Right lobe of liver (tissue), 6 donors: ENCODE measurements at regions not wholly inside any gene's neighbourhood (a gene's known extent, or its start where the extent isn't known, plus 50 kb on each side); places are given as distances from the start of the nearest gene placed in this dataset.

Experiments
- ATAC-seq, 4 donors: fragments of 200-7000 bp; cut with Tn5 transposase; one replicate each; pipeline ENCODE4 v1.9.1; 2020; ENCODE audit warnings: mild to moderate bottlenecking in 4 of 4, moderate library complexity in 4 of 4
- DNase-seq, 3 donors: peaks; one replicate each; pipeline ENCODE4 v3.0.0-alpha.2; 2020
- H3K27ac ChIP-seq, 3 donors: fragments of 200-600 bp; one replicate each; pipeline ENCODE4 v1.8.0; 2022
- H3K27me3 ChIP-seq, 2 donors: fragments of 200-600 bp; one replicate each; pipeline ENCODE4 v1.8.0; 2022
- H3K36me3 ChIP-seq, 4 donors: fragments of 200-600 bp; sonication (generic) in 1 of 4; one replicate each; pipeline versions ENCODE4 v1.5.1 to v1.8.0; 2017 to 2022; ENCODE audit warnings: control low read depth in 1 of 4
- H3K4me1 ChIP-seq, 4 donors: fragments of 200-600 bp; sonication (generic) in 1 of 4; one replicate each; pipeline versions ENCODE4 v1.5.1 to v1.8.0; 2017 to 2022; ENCODE audit warnings: control low read depth in 1 of 4
- H3K4me3 ChIP-seq, 3 donors: fragments of 200-600 bp; one replicate each; pipeline ENCODE4 v1.8.0; 2022
- H3K9me3 ChIP-seq, 4 donors: fragments of 200-600 bp; sonication (generic) in 1 of 4; one replicate each; pipeline versions ENCODE4 v1.5.1 to v1.8.0; 2017 to 2022; ENCODE audit warnings: control low read depth in 1 of 4
- POLR2A ChIP-seq: fragments of 450-650 bp; IDR thresholded peaks from one replicate; pipeline ENCODE4 v1.6.1; 2017; ENCODE audit warnings: antibody characterized with exemption, mild to moderate bottlenecking
- WGBS: methylation state at CpG from one replicate; pipeline ENCODE4 v1.1.6; 2018; ENCODE audit warnings: low coverage, low lambda C conversion rate; ENCODE audit not compliant: insufficient coverage; ENCODE audit errors: missing lambda C conversion rate; 5-methylcytosine and 5-hydroxymethylcytosine counted together
- intact Hi-C, 2 donors: fragments of 100-400 bp; cut with DNase I; formaldehyde crosslinking; loops; one replicate each; pipeline versions ENCODE4 v1.11.2 to v1.14.1; 2022
- TF ChIP-seq, protein P1 (sequence below), 4 donors: fragments of 200-600 bp in 3 of 4; fragments of 450-650 bp in 1 of 4; IDR thresholded peaks; one replicate each; pipeline versions ENCODE4 v1.5.1 to v1.8.0; 2016 to 2022; ENCODE audit warnings: antibody characterized with exemption in 4 of 4, mild to moderate bottlenecking in 2 of 4
- donor health status: DM: no; HTN: yes; CAD: no.
- donor health status: DM: no; HTN: no; CAD: no.
- donor health status: DM: no; HTN: no; CAD: no.
- donor health status: DM: no; HTN: yes; CAD: no.
- donor health status: DM: no; HTN: yes; CAD: no.

DNA sequence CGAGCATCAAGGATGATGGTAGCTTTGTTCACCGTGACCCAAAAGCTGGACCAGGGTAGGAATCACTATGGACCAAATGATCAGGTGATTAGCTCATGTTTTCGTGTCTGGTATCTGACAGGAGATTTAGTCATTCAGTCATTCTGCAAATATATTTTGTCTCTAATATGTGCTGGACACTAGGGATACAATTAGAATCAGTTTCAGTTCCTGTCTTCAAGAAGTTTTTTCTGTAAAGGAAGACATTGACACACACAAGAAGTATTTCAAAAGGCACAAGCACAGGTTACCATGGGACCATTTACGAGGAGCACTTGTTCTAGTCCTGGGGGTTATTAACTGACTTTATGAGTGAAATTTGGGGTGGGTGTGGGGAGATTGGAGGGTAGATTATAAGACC, 244.9 kb downstream of the HIVEP2 start:
- TF ChIP-seq, protein P1, sequence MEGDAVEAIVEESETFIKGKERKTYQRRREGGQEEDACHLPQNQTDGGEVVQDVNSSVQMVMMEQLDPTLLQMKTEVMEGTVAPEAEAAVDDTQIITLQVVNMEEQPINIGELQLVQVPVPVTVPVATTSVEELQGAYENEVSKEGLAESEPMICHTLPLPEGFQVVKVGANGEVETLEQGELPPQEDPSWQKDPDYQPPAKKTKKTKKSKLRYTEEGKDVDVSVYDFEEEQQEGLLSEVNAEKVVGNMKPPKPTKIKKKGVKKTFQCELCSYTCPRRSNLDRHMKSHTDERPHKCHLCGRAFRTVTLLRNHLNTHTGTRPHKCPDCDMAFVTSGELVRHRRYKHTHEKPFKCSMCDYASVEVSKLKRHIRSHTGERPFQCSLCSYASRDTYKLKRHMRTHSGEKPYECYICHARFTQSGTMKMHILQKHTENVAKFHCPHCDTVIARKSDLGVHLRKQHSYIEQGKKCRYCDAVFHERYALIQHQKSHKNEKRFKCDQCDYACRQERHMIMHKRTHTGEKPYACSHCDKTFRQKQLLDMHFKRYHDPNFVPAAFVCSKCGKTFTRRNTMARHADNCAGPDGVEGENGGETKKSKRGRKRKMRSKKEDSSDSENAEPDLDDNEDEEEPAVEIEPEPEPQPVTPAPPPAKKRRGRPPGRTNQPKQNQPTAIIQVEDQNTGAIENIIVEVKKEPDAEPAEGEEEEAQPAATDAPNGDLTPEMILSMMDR (IDR thresholded peaks at IDR 0.05), result no peak
- TF ChIP-seq POLR2A, result no peak
- ATAC-seq (no peak), DNase-seq (no peak)
- intact Hi-C loops, result loop anchor here in 1 of 2 donors (10.0 kb wide), 1 partner anchor 195 kb away; no protein-coding TSS in a partner anchor
- no peaks in the 10 kb centered on the region for H3K36me3 ChIP-seq
- no peak overlapping the region for H3K27ac ChIP-seq
- peaks cover 0 to 18% (median 0%) of the 10 kb centered on the region in 4 donors for H3K4me1 ChIP-seq
- no peak overlapping the region for H3K4me3 ChIP-seq
- no peaks in the 10 kb centered on the region for H3K27me3 ChIP-seq
- 61% methylated on average over 4 of the region's 4 CpGs for WGBS
- no peaks in the 10 kb centered on the region for H3K9me3 ChIP-seq

DNA sequence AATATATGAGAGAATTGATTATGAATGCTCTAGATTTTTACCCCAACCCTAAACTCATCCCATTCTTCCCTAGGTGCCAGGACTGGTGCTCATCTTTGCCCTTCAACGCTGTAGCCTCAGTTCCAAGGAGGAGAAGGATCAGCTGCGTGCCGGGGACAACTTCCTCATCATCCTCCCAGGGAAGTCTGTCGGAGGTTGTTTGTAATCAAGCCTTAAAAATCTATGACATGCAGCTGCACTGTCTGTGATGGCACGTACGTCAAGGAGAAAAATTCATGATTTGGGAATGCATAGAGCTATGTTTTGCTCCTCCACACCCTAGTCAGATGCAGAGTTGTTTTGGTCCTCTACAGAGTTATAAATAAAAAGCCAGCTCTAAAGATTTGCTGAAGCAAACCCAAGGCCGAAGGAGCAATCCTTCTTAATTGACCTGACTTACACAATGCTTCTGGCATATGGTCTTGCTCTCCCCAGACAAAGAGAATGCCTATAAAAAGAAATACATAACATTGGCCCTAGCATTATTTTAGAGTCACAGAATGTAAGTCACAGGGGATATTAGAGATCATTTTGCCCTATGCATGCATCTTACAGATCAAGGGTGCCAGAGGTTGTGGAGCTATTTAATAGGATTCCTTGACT, 244.2 kb downstream of the HIVEP2 start:
- intact Hi-C loops, result loop anchor here in 1 of 2 donors (10.0 kb wide), 1 partner anchor 194 kb away; no protein-coding TSS in a partner anchor
- ATAC-seq, result no peak
- peaks cover 0 to 13% (median 0%) of the 10 kb centered on the region in 4 donors for H3K4me1 ChIP-seq

More for the DNA sequence above, 244.2 kb downstream of the HIVEP2 start:
- no peaks in the 10 kb centered on the region for H3K36me3 ChIP-seq
- DNase-seq, result no peak
- no peak for TF ChIP-seq POLR2A
- TF ChIP-seq, protein P1 (IDR thresholded peaks at IDR 0.05), result no peak
- no peaks in the 10 kb centered on the region for H3K27me3 ChIP-seq
- no peak overlapping the region for H3K27ac ChIP-seq
- no peak overlapping the region for H3K4me3 ChIP-seq
- H3K9me3 ChIP-seq, result no peaks in the 10 kb centered on the region
- 68% methylated on average over 7 of the region's 7 CpGs for WGBS
